Liver (tissue), 3 donors: ENCODE measurements at regions not wholly inside any gene's neighbourhood (a gene's known extent, or its start where the extent isn't known, plus 50 kb on each side); places are given as distances from the start of the nearest gene placed in this dataset.

Experiments used
- CTCF ChIP-seq: fragments of 150-350 bp; IDR thresholded peaks from 2 replicates; pipeline ENCODE4 v1.5.1; 2017; ENCODE audit warnings: improper control_type of control experiment, low read depth, low read length; ENCODE audit not compliant: missing input control
- RXRA ChIP-seq, 2 donors: IDR thresholded peaks; 2 replicates each; pipeline ENCODE4 v1.6.1; 2017 to 2018; ENCODE audit warnings: antibody characterized with exemption in 2 of 2, mild to moderate bottlenecking in 1 of 2
- SP1 ChIP-seq: IDR thresholded peaks from 2 replicates; pipeline ENCODE4 v1.6.1; 2018; ENCODE audit warnings: antibody characterized with exemption, mild to moderate bottlenecking
- donor health status: healthy.
- donor health status: healthy.

GRCh38 chr3:159123877-159124276, 322.0 kb downstream of the MFSD1 start:
- TF ChIP-seq CTCF = no peak
- no peak for TF ChIP-seq SP1
- TF ChIP-seq RXRA (IDR thresholded peaks at IDR 0.05) = no peak
